ENCODE measurements at regions not wholly inside any gene's neighbourhood (a gene's known extent, or its start where the extent isn't known, plus 50 kb on each side); places are given as distances from the start of the nearest gene placed in this dataset.

DNA sequence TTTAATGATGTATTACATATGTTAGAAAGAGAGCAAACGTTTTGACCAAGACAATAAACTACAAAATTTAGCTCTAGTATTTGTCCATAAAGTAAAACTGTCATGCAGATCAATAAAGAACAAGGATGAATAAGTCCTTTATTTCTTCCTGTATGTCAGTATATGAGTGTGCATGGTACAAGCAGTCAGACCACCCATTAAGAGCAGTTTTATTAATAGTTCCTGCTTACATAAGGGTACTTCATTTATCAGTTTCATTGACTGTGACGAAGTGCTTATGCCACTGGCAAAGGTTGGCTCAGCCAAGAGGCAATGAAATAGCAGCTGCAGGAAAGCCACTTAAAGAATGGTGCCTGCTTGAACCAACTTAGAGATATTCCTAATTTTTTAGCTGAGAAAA, 913.0 kb upstream of the CNTN5 start:
- no peaks in the 10 kb centered on the region for H3K79me2 ChIP-seq (ENCODE audit: insufficient read depth, low read length)
- H3K4me2 ChIP-seq (ENCODE audit: low read length), result no peak overlapping the region
- no peak overlapping the region for H3K27ac ChIP-seq (ENCODE audit: low read depth, low read length, poor library complexity, severe bottlenecking)
- no peak for TF ChIP-seq EZH2 (IDR thresholded peaks at IDR 0.05; ENCODE audit: borderline replicate concordance, low read length)
- TF ChIP-seq, protein P1, sequence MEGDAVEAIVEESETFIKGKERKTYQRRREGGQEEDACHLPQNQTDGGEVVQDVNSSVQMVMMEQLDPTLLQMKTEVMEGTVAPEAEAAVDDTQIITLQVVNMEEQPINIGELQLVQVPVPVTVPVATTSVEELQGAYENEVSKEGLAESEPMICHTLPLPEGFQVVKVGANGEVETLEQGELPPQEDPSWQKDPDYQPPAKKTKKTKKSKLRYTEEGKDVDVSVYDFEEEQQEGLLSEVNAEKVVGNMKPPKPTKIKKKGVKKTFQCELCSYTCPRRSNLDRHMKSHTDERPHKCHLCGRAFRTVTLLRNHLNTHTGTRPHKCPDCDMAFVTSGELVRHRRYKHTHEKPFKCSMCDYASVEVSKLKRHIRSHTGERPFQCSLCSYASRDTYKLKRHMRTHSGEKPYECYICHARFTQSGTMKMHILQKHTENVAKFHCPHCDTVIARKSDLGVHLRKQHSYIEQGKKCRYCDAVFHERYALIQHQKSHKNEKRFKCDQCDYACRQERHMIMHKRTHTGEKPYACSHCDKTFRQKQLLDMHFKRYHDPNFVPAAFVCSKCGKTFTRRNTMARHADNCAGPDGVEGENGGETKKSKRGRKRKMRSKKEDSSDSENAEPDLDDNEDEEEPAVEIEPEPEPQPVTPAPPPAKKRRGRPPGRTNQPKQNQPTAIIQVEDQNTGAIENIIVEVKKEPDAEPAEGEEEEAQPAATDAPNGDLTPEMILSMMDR (IDR thresholded peaks at IDR 0.05; ENCODE audit: low read length), result no peak
- no peaks in the 10 kb centered on the region for H3F3A ChIP-seq (ENCODE audit: insufficient read depth, low read length)
- no peaks in the 10 kb centered on the region for H3K4me1 ChIP-seq (ENCODE audit: insufficient read depth, low read length, severe bottlenecking)
- H3K9me3 ChIP-seq (ENCODE audit: low read length), result no peaks in the 10 kb centered on the region
- no peaks in the 10 kb centered on the region for H3K9me2 ChIP-seq (ENCODE audit: low read depth, low read length)
- H2AFZ ChIP-seq (ENCODE audit: low read length), result no peak overlapping the region
- no peaks in the 10 kb centered on the region for H3K27me3 ChIP-seq (ENCODE audit: insufficient read depth, low read length)
- no peaks in the 10 kb centered on the region for H3K36me3 ChIP-seq (ENCODE audit: insufficient read depth, low read length)
- no peak overlapping the region for H3K4me3 ChIP-seq (ENCODE audit: low read depth, low read length, poor library complexity, severe bottlenecking)
- no peak overlapping the region for H3K9ac ChIP-seq (ENCODE audit: low read length)
- no peaks in the 10 kb centered on the region for H4K20me1 ChIP-seq (ENCODE audit: insufficient read depth, low read length)

DNA sequence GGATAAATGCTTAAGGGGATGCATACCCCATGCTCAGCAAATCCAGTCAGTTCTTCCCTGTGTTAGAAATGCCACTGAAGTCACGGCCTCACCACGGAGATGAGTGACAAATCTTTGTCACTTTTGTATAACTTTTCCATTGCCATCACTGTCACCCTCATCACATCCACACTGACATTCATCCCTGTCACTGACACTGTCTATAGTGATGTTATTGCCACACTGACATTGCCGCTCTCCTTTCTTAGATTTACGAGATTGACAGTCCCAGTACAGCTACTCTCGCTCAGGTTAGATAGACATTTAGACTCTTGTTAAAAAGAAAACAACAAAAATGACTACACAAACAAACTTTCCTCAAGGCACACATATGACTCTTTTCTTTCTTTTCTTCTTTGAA, 910.7 kb upstream of the CNTN5 start:
- H3K27ac ChIP-seq (ENCODE audit: low read depth, low read length, poor library complexity, severe bottlenecking), result no peak overlapping the region
- TF ChIP-seq, protein P1 (IDR thresholded peaks at IDR 0.05; ENCODE audit: low read length), result no peak
- TF ChIP-seq EZH2 (IDR thresholded peaks at IDR 0.05; ENCODE audit: borderline replicate concordance, low read length), result no peak
- no peak overlapping the region for H3K9ac ChIP-seq (ENCODE audit: low read length)
- no peaks in the 10 kb centered on the region for H3K9me3 ChIP-seq (ENCODE audit: low read length)
- H3K36me3 ChIP-seq (ENCODE audit: insufficient read depth, low read length), result no peaks in the 10 kb centered on the region
- H3K9me2 ChIP-seq (ENCODE audit: low read depth, low read length), result no peaks in the 10 kb centered on the region
- no peaks in the 10 kb centered on the region for H4K20me1 ChIP-seq (ENCODE audit: insufficient read depth, low read length)
- no peaks in the 10 kb centered on the region for H3F3A ChIP-seq (ENCODE audit: insufficient read depth, low read length)
- no peaks in the 10 kb centered on the region for H3K4me1 ChIP-seq (ENCODE audit: insufficient read depth, low read length, severe bottlenecking)
- H3K4me3 ChIP-seq (ENCODE audit: low read depth, low read length, poor library complexity, severe bottlenecking), result no peak overlapping the region
- H3K79me2 ChIP-seq (ENCODE audit: insufficient read depth, low read length), result no peaks in the 10 kb centered on the region
- no peak overlapping the region for H3K4me2 ChIP-seq (ENCODE audit: low read length)
- H3K27me3 ChIP-seq (ENCODE audit: insufficient read depth, low read length), result no peaks in the 10 kb centered on the region
- no peak overlapping the region for H2AFZ ChIP-seq (ENCODE audit: low read length)

DNA sequence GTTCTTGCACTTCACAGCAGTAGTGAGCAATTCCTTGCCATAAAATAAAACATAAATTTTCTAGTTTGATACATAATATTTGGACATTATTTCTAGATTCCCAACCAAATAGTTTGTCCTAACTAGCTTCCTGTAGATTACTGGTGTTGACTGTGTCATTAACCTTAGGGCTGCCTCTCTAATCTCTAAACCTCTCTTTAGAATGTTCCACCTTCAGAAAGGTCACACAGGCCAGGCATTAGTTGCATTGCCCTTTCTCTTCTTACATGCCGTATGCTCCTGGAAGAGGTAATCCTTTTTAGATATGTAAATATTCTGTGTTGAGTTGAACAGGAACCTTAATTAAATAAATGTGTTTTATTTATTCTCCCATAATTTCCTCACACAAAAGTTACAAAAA, 904.9 kb upstream of the CNTN5 start:
- Histone ChIP-seq H3K9me2 (ENCODE audit: low read depth, low read length) (no peaks in the 10 kb centered on the region), H3K9ac (ENCODE audit: low read length) (no peak overlapping the region), H3K4me1 (ENCODE audit: insufficient read depth, low read length, severe bottlenecking) (no peaks in the 10 kb centered on the region), H3F3A (ENCODE audit: insufficient read depth, low read length) (no peaks in the 10 kb centered on the region), H3K4me3 (ENCODE audit: low read depth, low read length, poor library complexity, severe bottlenecking) (no peak overlapping the region), H3K36me3 (ENCODE audit: insufficient read depth, low read length) (no peaks in the 10 kb centered on the region), H3K4me2 (ENCODE audit: low read length) (no peak overlapping the region), H3K79me2 (ENCODE audit: insufficient read depth, low read length) (no peaks in the 10 kb centered on the region), H3K9me3 (ENCODE audit: low read length) (no peaks in the 10 kb centered on the region), H4K20me1 (ENCODE audit: insufficient read depth, low read length) (no peaks in the 10 kb centered on the region), H2AFZ (ENCODE audit: low read length) (no peak overlapping the region), H3K27me3 (ENCODE audit: insufficient read depth, low read length) (no peaks in the 10 kb centered on the region), H3K27ac (ENCODE audit: low read depth, low read length, poor library complexity, severe bottlenecking) (no peak overlapping the region)
- TF ChIP-seq EZH2 (IDR thresholded peaks at IDR 0.05; ENCODE audit: borderline replicate concordance, low read length), result no peak
- TF ChIP-seq, protein P1 (IDR thresholded peaks at IDR 0.05; ENCODE audit: low read length), result no peak
